ENCODE measurements at regions not wholly inside any gene's neighbourhood (a gene's known extent, or its start where the extent isn't known, plus 50 kb on each side); places are given as distances from the start of the nearest gene placed in this dataset.

- Histone ChIP-seq H3K4me1 (ENCODE audit: insufficient read depth, low read length) (no peaks in the 10 kb centered on the region), H3K27me3 (ENCODE audit: insufficient read depth, low read length) (peaks cover 5% of the 10 kb centered on the region), H3K36me3 (ENCODE audit: insufficient read depth, low read length) (no peaks in the 10 kb centered on the region), H3K79me2 (ENCODE audit: insufficient read depth, low read length) (no peaks in the 10 kb centered on the region), H3K9me3 (ENCODE audit: low read depth, low read length) (no peaks in the 10 kb centered on the region), H2AFZ (ENCODE audit: low read length) (no peak overlapping the region), H3K27ac (ENCODE audit: low read depth, low read length) (no peak overlapping the region), H3K4me3 (ENCODE audit: insufficient read depth, low read length) (no peak overlapping the region), H3K4me2 (ENCODE audit: insufficient read depth, low read length) (no peak overlapping the region), H4K20me1 (ENCODE audit: insufficient read depth, low read length) (no peaks in the 10 kb centered on the region)
- TF ChIP-seq CTCF (IDR thresholded peaks at IDR 0.05; ENCODE audit: extremely low read depth, low read depth, low read length): no peak
- DNase-seq (ENCODE audit: insufficient read length, low spot score, missing footprints): no peak
These were observed 64.2 kb upstream of the FAM20A start for GRCh38 chr17:68665373-68665772.

- H3K9me3 ChIP-seq (ENCODE audit: low read depth, low read length): no peaks in the 10 kb centered on the region
- H4K20me1 ChIP-seq (ENCODE audit: insufficient read depth, low read length): no peaks in the 10 kb centered on the region
- no peak for TF ChIP-seq CTCF (IDR thresholded peaks at IDR 0.05; ENCODE audit: extremely low read depth, low read depth, low read length)
- H3K4me1 ChIP-seq (ENCODE audit: insufficient read depth, low read length): peaks cover 5% of the 10 kb centered on the region
- DNase-seq (ENCODE audit: insufficient read length, low spot score, missing footprints): no peak
- no peaks in the 10 kb centered on the region for H3K36me3 ChIP-seq (ENCODE audit: insufficient read depth, low read length)
- H3K27me3 ChIP-seq (ENCODE audit: insufficient read depth, low read length): no peaks in the 10 kb centered on the region
- no peak overlapping the region for H2AFZ ChIP-seq (ENCODE audit: low read length)
- H3K79me2 ChIP-seq (ENCODE audit: insufficient read depth, low read length): no peaks in the 10 kb centered on the region
- H3K27ac ChIP-seq (ENCODE audit: low read depth, low read length): no peak overlapping the region
- H3K4me2 ChIP-seq (ENCODE audit: insufficient read depth, low read length): no peak overlapping the region
- no peak overlapping the region for H3K4me3 ChIP-seq (ENCODE audit: insufficient read depth, low read length)
These were observed 61.3 kb upstream of the FAM20A start for GRCh38 chr17:68662479-68662878.

DNA sequence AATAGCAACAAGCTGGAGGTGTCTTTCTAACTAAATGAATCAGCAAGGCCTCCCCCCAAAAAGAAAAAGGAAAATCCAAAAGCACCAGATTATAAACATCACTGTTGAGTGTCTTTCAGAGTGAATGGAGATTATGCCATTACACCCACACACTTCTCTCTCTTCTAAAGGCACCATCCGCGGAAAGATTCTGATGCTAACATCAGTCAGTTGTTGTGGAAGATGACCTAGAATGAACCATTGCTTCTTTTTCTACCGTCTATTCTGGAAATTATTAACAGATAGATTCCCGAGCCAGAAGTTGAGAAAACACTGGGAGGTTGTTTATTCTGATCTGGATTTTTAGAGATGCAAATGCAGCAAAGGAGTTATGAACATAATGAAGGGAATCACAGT is 60.9 kb upstream of the FAM20A start:
- Histone ChIP-seq H2AFZ (ENCODE audit: low read length) (no peak overlapping the region), H3K79me2 (ENCODE audit: insufficient read depth, low read length) (no peaks in the 10 kb centered on the region), H4K20me1 (ENCODE audit: insufficient read depth, low read length) (no peaks in the 10 kb centered on the region), H3K4me3 (ENCODE audit: insufficient read depth, low read length) (no peak overlapping the region), H3K27me3 (ENCODE audit: insufficient read depth, low read length) (no peaks in the 10 kb centered on the region), H3K9me3 (ENCODE audit: low read depth, low read length) (no peaks in the 10 kb centered on the region), H3K4me1 (ENCODE audit: insufficient read depth, low read length) (peaks cover 9% of the 10 kb centered on the region), H3K4me2 (ENCODE audit: insufficient read depth, low read length) (no peak overlapping the region), H3K36me3 (ENCODE audit: insufficient read depth, low read length) (no peaks in the 10 kb centered on the region), H3K27ac (ENCODE audit: low read depth, low read length) (no peak overlapping the region)
- no peak for TF ChIP-seq CTCF (IDR thresholded peaks at IDR 0.05; ENCODE audit: extremely low read depth, low read depth, low read length)
- DNase-seq (ENCODE audit: insufficient read length, low spot score, missing footprints): no peak

- Histone ChIP-seq H3K9me3 (ENCODE audit: low read depth, low read length) (no peaks in the 10 kb centered on the region), H4K20me1 (ENCODE audit: insufficient read depth, low read length) (no peaks in the 10 kb centered on the region), H3K4me1 (ENCODE audit: insufficient read depth, low read length) (peaks cover 10% of the 10 kb centered on the region), H3K27me3 (ENCODE audit: insufficient read depth, low read length) (no peaks in the 10 kb centered on the region), H3K79me2 (ENCODE audit: insufficient read depth, low read length) (no peaks in the 10 kb centered on the region), H3K4me3 (ENCODE audit: insufficient read depth, low read length) (no peak overlapping the region), H2AFZ (ENCODE audit: low read length) (no peak overlapping the region), H3K4me2 (ENCODE audit: insufficient read depth, low read length) (no peak overlapping the region), H3K27ac (ENCODE audit: low read depth, low read length) (no peak overlapping the region), H3K36me3 (ENCODE audit: insufficient read depth, low read length) (no peaks in the 10 kb centered on the region)
- TF ChIP-seq CTCF (IDR thresholded peaks at IDR 0.05; ENCODE audit: extremely low read depth, low read depth, low read length): no peak
- no peak for DNase-seq (ENCODE audit: insufficient read length, low spot score, missing footprints)
These were observed 60.3 kb upstream of the FAM20A start for GRCh38 chr17:68661265-68662036.

Measured in osteoblast (primary cell).